GM19240 (cell line): ENCODE measurements at regions not wholly inside any gene's neighbourhood (a gene's known extent, or its start where the extent isn't known, plus 50 kb on each side); places are given as distances from the start of the nearest gene placed in this dataset.
"Not testable (repeated sequence)": the region's sequence is repeated elsewhere in the genome, so short reads cannot be mapped to it uniquely, and the experiment has no call there.

Experiments used
- DNase-seq: peaks from one replicate; pipeline ENCODE4 v3.0.0; 2011; ENCODE audit warnings: low spot score; ENCODE audit not compliant: insufficient read length

DNA sequence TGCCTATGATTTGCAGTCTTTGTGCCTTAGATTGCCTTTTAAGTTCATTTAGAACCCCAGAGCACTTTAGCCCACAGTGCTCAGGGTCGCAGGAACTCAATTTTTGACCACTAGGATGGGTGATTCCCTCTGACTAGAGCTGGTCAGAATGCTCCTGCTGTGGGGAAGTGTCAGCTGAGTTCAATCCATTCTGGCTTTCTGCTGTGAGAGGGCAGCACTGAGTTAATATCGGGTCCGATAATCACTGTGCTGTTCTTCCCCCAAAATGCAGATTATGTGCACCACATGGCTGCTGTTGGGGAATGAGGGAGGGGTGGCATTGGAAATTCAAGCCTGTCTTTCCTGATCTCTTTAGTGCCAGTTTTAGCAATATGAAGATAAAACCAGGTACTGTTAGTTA lies 886.4 kb downstream of the DNAJB9 start:
- no peak for DNase-seq

DNA sequence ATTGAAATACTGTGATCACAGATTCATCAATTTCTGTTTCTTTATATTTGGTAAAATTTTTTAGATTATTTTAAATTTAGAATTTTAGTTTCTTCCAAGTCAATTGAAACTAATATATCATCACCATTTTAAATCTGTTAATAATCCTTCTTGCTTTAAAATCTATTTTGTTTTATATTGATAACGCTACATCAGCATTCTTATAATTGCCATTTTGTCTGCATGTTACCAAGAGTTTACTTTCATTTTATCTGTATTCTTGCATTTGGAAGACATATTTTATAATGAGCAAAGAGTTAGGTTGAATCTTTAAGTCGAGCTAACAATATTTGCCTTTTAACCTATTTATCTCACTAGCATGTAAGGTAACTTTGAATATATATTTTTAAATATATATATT lies 890.6 kb downstream of the DNAJB9 start:
- DNase-seq: no peak

DNA sequence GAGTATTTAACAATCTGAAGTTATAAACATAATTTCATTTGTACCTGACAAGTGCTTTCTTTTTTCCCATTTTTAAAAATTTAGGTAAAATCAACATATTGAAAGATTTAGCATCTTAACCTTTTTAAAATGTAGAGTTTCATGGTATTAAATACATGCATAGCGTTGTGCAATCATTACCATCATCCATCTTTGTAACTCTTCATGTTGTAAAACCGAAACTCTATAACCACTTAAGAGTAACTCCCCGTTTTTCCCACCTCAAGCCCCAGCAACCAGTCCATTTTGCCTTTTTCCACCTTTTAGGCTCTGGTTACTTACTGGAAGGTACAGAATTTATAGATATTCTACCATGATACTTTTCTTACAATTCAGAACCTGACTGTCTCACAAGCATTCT lies 892.5 kb downstream of the DNAJB9 start:
- no peak for DNase-seq

DNA sequence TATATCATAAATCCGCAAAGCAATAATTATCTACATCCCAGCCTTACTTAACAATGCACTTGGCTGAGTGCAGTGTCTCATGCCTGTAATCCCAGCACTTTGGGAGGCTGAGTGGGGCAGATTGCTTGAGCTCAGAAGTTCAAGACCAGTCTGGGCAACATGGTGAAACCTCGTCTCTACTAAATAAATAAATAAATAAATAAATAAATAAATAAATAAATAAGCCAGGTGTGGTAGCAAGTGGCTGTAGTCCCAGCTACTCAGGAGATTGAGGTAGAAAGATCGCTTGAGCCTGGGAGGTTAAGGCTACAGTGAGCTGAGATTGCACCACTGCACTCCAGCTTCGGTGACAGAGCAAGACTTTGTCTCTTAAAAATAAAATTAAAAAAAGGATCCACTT lies 898.1 kb downstream of the DNAJB9 start:
- DNase-seq: not testable (repeated sequence)

DNA sequence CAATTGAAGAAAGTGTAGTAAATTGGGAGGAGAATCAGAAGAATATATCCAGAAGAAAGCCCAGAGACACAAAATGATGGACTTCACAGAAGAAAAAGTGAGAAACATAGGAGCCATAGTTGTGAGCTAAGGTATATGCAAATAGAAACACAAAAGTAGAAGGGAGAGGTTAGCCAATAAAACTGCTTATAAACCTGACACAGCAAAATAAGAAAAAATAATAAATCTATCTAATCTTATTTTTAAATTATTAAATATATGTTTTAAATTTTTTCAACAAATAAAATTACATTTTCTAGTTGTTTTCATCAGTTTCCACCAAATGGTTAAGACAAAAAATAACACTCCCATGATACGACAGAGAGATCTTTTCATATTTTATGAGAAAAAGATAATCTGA lies 903.5 kb downstream of the DNAJB9 start:
- DNase-seq: no peak

DNA sequence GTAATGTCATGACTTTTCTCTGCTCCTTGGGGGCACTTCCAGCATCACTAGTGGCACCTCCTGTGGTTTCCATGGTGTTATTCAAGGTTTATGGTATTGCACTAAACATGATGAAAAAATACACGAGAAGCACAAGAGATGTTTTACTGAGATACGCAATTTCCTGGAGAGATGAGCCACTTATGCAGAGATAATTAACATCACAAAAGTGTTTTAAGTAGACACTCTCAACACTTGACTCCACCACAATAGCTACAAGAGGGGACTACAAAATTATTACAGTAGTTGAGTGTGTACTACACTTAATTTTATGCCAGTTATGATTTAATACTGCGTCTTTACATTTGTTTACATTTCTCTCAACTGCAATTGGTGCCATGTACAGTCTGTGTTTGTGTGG lies 906.7 kb downstream of the DNAJB9 start:
- DNase-seq: no peak

DNA sequence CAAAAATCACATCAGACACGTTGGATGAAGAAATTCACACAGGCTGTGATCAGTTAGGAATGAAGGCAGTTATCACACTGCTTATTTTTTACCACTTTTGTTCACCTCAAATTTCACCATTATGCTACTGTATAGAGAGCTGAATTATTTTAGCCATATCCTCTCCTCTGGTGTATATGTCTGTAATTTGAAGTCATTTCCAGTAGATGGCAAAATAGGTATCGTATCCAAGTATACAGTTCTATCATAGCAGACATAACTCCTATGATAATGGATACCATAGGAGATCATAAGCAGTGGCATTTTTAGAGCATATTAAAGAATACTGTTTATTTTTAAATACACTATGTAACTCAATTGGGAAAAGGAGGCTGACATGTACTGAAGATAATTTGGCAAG lies 909.7 kb downstream of the DNAJB9 start:
- no peak for DNase-seq

DNA sequence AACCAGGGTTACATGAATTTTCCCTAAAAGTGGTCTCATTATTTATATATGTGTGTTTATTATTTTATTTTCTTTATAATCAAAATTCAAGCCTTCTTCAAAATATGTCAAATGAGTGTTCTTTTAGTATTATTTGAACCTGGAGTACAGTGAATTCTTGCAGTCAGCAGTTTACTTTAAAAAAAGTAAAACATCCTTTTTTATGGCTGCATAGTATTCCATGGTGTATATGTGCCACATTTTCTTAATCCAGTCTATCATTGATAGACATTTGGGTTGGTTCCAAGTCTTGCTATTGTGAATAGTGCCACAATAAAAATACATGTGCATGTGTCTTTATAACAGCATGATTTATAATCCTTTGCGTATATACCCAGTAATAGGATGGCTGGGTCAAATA lies 920.9 kb downstream of the DNAJB9 start:
- DNase-seq: not testable (repeated sequence)

DNA sequence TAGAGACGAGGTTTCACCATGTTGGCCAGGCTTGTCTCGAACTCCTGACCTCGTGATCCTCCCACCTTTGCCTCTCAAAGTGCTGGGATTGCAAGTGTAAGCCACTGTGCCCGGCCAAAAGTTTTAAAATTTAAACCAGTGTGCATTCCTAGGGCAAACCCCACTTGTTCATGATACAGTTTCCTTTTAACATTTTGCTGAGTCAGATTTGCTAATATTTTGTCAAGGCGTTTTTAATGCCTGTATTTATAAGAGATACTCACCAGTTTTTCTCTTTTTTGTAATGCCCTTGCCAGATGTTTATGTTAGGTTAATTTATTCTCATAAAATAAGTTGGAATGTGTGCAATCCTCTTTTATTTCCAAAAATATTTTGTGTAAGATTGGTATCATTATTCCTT lies 927.4 kb downstream of the DNAJB9 start:
- no peak for DNase-seq

DNA sequence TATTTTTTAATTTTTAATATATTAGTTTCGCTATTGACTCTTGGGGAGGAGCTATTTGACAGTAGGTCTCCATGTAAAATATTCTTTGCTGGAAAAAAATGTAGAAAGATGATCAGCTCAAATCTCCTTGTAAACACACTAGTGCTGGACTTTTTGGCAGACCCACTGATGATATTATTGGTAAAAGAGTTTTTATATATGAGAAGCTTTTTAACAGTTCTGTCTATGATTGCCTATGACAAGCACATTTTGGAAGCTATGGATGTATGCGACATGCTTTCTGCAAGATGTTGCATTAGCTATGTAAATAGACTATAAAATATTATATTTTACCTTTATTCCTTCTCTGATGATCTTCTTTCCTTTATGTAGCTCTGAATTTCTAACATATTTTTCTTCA lies 928.5 kb downstream of the DNAJB9 start:
- DNase-seq: no peak

DNA sequence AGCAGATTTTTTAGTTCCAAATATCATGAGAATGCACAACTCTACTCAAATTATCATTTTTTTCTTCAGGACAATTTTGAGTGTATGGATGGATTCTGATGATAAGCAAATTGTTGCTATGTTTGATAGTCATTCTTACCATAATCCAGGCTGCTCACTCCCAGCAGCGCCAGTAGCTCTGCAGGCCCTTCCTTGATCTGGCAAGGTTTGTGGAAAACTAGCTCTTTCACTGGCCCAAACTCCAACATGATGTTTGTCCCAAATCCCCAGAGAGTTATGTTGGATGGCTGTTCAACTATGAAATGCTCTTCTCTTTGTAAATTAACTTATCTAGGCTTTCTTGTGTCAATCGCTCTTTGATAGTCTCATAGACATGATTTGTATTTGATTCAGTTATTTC lies 933.7 kb downstream of the DNAJB9 start:
- DNase-seq: no peak

DNA sequence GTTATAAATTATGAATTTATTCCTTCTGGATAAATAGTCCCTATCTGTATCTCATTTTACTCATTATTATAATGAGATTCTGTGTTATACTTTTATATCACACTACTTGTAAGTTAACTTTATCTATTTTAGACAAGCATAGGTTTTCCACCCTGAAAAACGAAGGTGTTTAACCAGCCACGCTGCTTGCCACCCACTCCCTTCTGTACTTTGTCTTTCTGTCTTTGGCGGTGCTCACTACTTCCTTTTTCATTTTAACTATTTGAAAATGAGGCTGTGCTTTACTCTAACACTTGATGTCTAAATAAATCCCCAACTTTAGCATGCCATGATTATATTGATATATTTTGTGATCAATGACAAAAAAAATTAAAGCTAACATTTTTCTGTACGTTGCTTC lies 952.9 kb downstream of the DNAJB9 start:
- no peak for DNase-seq

DNA sequence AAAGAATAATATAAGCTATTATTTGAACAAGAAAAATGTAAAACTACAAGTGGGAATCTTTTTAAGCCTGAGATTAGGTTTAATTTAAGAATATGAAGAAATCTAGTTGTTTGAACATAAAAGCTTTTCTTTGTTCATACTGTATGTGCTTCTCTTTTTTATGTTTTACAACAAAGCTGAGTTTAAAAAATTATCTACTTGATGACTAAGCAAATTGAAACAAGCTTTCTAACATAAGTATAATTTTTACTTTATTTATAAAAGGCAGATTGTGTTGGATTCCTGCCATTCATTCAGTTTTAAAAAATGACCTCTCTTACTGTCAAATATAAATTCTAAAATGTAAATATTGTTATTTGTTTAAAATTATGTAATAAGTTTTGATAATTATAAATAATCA lies 958.2 kb downstream of the DNAJB9 start:
- no peak for DNase-seq

DNA sequence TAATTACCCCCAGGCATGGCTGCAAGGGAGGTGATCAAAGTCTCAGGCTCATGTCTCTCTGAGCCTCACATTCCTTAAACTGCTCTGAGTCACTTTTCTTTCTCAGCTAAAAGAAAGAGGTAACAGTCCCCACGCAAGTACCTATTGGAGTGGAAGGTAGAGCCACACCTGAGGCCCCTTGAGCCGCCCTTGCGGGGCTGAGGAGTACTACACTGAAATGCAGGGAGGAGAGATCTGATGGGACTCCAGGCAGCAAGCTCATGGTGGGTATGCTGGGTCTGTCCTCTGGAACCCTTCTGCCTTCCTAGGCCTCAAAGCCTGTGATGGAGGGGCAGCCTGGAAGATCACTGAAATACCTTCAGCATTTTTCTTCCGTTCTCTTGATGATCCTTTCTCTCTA lies 960.0 kb downstream of the DNAJB9 start:
- no peak for DNase-seq

DNA sequence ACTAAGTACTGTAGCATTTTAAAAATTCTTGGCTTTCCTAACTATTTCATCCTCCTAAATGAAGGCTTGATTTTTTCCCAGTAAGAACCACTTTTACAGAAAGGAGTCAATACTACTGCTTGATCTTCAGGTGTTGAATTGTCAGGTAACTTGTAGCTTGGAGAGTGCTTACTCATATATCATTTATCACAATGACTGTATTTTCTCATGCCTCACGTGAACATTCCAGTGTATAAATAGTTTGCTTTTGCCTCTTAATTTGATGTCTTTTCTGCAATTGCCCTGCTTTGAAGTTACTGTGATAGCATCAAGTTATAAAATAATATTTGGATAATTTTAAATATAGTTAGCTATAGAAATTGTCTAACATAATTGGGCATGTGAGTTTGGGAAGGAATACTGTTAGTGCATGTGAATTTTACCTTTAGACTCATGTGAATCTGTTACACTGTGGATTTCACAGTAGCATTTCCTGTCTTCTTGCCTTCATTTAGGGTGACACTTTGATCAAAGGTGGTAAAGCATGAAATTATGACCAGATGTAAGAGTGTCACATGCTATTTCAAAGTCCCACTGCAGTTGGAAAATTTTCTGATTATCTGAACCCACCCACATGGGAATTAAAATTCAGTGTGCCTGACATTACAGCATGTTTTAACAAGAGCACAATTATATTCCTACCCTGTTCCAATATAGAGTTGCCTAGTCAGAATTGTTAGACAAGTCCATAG lies 962.8 kb downstream of the DNAJB9 start:
- DNase-seq: no peak

DNA sequence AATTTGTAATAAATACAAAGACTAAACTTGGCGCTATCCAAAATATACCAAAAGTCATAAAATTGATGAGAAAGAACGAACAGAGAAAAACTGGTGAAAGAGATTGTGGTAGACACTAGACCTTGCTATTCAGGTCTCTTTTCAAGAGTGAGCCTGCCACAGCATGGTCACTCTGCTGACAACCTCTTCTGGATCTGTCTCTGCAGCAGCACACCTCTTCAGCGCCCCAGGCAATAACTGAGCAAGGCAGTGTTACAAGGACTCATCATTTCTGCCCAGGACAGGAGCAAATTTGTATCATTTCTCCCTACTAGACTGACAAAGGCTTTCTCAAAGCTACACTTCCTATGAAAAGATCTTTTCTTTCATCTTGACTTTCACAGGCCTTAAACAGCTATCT lies 976.0 kb downstream of the DNAJB9 start:
- DNase-seq: no peak

DNA sequence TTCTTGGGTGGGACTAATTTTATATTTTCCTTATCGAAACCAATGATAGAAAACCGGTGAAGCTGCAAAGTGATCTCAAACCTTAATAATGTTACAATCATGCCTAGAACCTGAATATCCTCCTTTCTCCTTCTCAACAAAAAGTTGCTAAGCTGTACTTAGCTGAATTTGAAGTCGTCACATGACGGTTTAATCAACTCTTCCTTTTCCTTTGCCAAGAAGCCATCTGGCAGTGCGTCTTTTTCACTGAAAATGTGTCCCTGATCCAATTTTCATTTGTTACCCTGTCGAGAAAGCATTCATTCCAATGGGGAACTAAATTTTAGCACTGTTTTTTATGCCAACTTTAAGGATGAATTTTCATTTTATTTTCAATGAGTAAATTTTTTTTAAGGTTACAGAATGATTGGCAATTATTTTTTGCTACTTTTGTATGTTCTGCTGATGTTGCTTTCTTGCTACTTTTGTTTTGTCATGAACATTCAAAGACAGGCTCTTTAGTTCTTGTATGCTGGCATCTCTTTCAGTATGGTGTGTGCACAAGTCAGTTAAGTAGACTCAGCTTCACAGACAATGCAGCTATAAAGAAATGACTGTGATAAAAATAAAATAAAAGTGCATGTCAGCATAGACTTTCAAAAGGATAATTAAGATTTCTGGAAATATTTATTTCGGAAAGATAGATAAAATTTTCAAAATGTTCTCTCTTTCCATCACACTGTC lies 980.0 kb downstream of the DNAJB9 start:
- no peak for DNase-seq

DNA sequence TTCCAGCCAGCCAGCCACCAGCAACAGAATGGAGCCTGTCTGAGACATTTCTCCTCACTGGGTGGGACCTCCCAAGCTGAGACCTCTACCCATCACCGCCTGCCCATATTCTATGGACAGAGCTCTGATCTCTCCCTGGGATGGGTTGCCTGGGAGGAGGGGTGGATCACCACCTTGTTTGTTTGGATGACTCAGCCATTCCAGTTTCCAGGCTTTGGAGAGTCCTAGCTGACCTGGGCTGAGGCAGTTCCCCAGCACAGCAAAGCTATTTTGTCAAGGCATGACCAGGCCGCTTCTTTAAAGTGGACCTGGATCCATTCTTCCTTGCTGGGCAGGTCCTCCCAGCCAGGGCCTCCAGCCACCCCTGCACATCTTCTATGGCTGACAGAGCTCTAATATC lies 982.3 kb downstream of the DNAJB9 start:
- no peak for DNase-seq

DNA sequence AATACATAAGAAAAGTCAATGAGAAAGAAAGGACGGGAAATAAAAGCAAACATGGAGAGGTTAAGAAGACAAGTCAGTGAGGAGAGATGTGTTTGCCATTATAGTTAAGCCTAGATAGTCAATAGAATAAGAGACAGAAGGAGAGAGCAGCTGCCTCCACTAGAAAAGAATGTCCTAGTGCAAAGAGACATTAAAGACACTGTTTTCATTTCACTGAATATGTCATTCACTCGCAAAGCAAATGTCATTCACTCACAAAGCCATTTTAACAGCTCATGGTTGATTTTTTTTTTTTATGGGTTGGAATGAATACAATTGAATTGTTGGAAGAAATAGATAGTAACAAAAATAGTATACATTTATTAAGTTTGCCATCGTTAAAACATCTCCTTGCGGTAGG lies 1007.6 kb downstream of the DNAJB9 start:
- DNase-seq: no peak

DNA sequence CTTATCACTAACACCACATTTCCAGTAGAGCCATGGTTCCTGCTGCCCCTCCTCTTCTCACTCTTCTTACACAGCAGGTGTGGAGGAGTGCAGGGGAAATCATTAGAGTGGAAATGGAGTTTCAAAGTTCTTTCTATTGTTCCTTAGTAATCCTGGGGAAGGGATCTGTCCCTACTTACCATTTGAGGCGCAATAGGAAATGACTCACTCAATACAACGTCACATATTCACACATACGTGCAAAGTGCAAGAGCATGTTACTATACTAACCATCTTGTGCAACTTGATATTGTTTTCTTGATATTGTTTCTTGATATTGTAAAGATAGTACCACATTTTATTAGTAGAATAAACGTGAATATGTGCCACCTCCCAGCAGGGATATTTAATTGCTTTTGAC lies 1010.2 kb downstream of the DNAJB9 start:
- no peak for DNase-seq

DNA sequence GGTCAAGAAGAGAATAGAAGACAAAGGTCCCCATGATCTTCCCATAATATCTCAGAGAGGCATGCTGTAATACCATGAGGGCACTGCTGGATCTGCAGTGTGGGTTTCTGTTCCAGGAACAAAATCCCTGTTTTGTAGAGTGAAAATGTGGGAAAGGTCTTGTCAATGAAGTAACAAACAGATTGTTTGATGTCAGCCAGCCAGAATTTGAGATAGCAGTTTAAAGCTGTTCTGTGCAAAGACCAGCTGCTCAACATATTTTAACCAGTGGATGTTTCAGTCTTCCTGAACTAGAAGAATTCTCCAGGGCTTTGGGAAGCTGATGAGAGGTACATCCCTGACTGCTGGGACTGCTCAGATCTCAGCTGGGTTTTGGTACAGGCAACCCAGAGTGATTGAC lies 1012.5 kb downstream of the DNAJB9 start:
- no peak for DNase-seq

DNA sequence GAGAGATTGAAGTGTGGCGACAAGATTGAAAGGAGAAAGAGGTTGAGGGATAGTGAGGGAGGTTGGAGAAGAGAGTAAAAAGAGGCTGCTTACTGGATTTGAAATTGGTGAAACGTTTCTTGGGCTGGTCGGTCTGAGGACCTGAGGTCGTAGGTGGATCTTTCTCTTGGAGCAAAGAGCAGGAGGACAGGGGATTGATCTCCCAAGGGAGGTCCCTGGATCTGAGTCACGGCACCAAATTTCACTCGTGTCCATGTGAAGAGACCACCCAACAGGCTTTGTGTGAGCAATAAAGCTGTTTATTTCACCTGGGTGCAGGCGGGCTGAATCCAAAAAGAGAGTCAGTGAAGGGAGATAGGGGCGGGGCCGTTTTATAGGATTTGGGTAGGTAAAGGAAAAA lies 1027.3 kb downstream of the DNAJB9 start:
- DNase-seq: not testable (repeated sequence)

DNA sequence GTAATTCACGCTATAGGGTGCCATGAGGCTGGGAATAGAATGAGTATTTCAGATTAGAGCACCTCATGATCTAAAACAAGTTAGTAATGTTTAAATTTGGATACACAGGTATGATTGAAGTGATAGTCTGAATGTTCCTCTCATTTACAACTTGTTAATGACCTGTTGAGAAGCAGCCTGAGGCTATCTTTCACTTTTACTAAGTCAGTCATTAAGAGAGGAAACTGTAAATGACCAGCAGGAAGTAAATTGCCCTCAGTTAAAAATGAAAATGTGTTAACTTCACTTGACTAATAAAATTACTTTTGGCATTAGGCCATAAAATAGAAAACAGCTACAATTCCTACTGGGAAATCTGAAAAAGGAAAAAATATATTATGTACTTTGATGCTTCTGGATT lies 1042.0 kb downstream of the DNAJB9 start:
- no peak for DNase-seq
